A549 (cell line): ENCODE measurements at regions not wholly inside any gene's neighbourhood (a gene's known extent, or its start where the extent isn't known, plus 50 kb on each side); places are given as distances from the start of the nearest gene placed in this dataset.

ENCODE experiments used
- CHD2 ChIP-seq: fragments of 150-350 bp; IDR thresholded peaks from 2 replicates; pipeline ENCODE4 v1.6.1; 2014; ENCODE audit warnings: low read length; ENCODE audit not compliant: partially characterized antibody
- GATA3 ChIP-seq: IDR thresholded peaks from 2 replicates; pipeline ENCODE4 v1.6.1; 2012; ENCODE audit warnings: borderline replicate concordance
- JUN ChIP-seq, 2 experiments: fragments of >200 bp; sonication (Bioruptor Twin); formaldehyde crosslinking; IDR thresholded peaks; 2 replicates in 1 of 2; 3 replicates in 1 of 2; pipeline ENCODE4 v1.6.1; 2016 to 2017
- PHF8 ChIP-seq: fragments of 200-600 bp; sonication (generic); IDR thresholded peaks from 2 replicates; pipeline ENCODE4 v1.6.1; 2016; ENCODE audit warnings: low read depth, mild to moderate bottlenecking, antibody characterized with exemption, moderate library complexity, borderline replicate concordance
- POLR2A ChIP-seq: IDR thresholded peaks from 2 replicates; pipeline ENCODE4 v1.6.1; 2012; ENCODE audit warnings: mild to moderate bottlenecking, low read length
- RAD21 ChIP-seq, 2 experiments: fragments of >200 bp in 1 of 2; sonication (Bioruptor Twin) in 1 of 2; formaldehyde crosslinking in 1 of 2; IDR thresholded peaks in 1 of 2; conservative IDR thresholded peaks in 1 of 2; 2 replicates in 1 of 2; 3 replicates in 1 of 2; pipeline ENCODE4 v1.6.1; 2012 to 2018; ENCODE audit warnings: inconsistent platforms in 1 of 2
- SREBF2 ChIP-seq: fragments of 450-650 bp; IDR thresholded peaks from 2 replicates; pipeline ENCODE4 v1.6.1; 2014; ENCODE audit warnings: mild to moderate bottlenecking, moderate library complexity
- ZFP36 ChIP-seq: fragments of 450-650 bp; IDR thresholded peaks from 2 replicates; pipeline ENCODE4 v1.6.1; 2014; ENCODE audit warnings: borderline replicate concordance; ENCODE audit not compliant: partially characterized antibody
- TF ChIP-seq, protein P1 (sequence below): fragments of >200 bp; sonication (Bioruptor Twin); formaldehyde crosslinking; IDR thresholded peaks from 3 replicates; pipeline ENCODE4 v1.5.1; 2016

DNA sequence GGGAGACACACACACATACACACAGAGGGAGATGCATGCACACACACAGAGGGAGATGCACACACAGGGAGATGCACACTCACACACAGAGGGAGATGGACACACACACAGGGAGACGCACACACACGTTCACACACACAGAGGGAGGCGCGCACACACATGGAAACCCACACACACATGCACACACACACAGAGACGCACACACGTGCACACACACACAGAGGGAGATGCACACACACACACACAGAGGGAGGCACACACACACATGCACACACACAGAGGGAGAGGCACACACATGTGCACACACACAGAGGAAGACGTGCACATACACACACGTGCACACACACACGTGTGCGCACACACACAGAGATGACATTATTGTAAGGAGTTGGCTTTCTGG, 79.1 kb downstream of the HMX1 start:
- no peak for TF ChIP-seq ZFP36
- TF ChIP-seq, protein P1, sequence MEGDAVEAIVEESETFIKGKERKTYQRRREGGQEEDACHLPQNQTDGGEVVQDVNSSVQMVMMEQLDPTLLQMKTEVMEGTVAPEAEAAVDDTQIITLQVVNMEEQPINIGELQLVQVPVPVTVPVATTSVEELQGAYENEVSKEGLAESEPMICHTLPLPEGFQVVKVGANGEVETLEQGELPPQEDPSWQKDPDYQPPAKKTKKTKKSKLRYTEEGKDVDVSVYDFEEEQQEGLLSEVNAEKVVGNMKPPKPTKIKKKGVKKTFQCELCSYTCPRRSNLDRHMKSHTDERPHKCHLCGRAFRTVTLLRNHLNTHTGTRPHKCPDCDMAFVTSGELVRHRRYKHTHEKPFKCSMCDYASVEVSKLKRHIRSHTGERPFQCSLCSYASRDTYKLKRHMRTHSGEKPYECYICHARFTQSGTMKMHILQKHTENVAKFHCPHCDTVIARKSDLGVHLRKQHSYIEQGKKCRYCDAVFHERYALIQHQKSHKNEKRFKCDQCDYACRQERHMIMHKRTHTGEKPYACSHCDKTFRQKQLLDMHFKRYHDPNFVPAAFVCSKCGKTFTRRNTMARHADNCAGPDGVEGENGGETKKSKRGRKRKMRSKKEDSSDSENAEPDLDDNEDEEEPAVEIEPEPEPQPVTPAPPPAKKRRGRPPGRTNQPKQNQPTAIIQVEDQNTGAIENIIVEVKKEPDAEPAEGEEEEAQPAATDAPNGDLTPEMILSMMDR: no peak
- TF ChIP-seq JUN (IDR thresholded peaks at IDR 0.05): no peak
- no peak for TF ChIP-seq RAD21 (conservative IDR thresholded peaks at IDR 0.05 in 1 of 2, IDR thresholded peaks at IDR 0.05 in 1 of 2)
- TF ChIP-seq GATA3: no peak
- no peak for TF ChIP-seq PHF8
- TF ChIP-seq POLR2A: no peak
- TF ChIP-seq CHD2: no peak
- no peak for TF ChIP-seq SREBF2
